Liver (tissue), 3 donors: ENCODE measurements at regions not wholly inside any gene's neighbourhood (a gene's known extent, or its start where the extent isn't known, plus 50 kb on each side); places are given as distances from the start of the nearest gene placed in this dataset.

Experiments used
- CTCF ChIP-seq: fragments of 150-350 bp; IDR thresholded peaks from 2 replicates; pipeline ENCODE4 v1.5.1; 2017; ENCODE audit warnings: improper control_type of control experiment, low read depth, low read length; ENCODE audit not compliant: missing input control
- GABPA ChIP-seq, 2 donors: IDR thresholded peaks in 1 of 2; conservative IDR thresholded peaks in 1 of 2; 2 replicates each; pipeline ENCODE4 v1.6.1; 2016; ENCODE audit warnings: antibody characterized with exemption in 2 of 2, mild to moderate bottlenecking in 1 of 2, moderate library complexity in 1 of 2
- REST ChIP-seq: IDR thresholded peaks from 2 replicates; pipeline ENCODE4 v1.6.1; 2016; ENCODE audit warnings: antibody characterized with exemption, mild to moderate bottlenecking
- YY1 ChIP-seq: IDR thresholded peaks from 2 replicates; pipeline ENCODE4 v1.6.1; 2016; ENCODE audit warnings: antibody characterized with exemption, mild to moderate bottlenecking
- donor health status: healthy.
- donor health status: healthy.

- TF ChIP-seq GABPA (IDR thresholded peaks at IDR 0.05 in 1 of 2, conservative IDR thresholded peaks at IDR 0.05 in 1 of 2) = no peak
- no peak for TF ChIP-seq YY1
- no peak for TF ChIP-seq CTCF
- no peak for TF ChIP-seq REST
Observed at GRCh38 chr2:194102546-194102945, 1554.5 kb upstream of the SLC39A10 start.
